ENCODE measurements at regions not wholly inside any gene's neighbourhood (a gene's known extent, or its start where the extent isn't known, plus 50 kb on each side); places are given as distances from the start of the nearest gene placed in this dataset.

- DNase-seq, result no peak
- Histone ChIP-seq H3K27me3 (no peaks in the 10 kb centered on the region), H3K9me3 (peaks cover 0 to 4% of the 10 kb centered on the region in 2 donors), H3K4me1 (no peaks in the 10 kb centered on the region), H3K27ac (no peak overlapping the region), H3K4me3 (no peak overlapping the region), H3K36me3 (no peaks in the 10 kb centered on the region)
- no peak for TF ChIP-seq POLR2A (IDR thresholded peaks at IDR 0.05)
- no peak for TF ChIP-seq CTCF (IDR thresholded peaks at IDR 0.05)
- intact Hi-C loops (cut with DNase I; ENCODE audit: low total_unique reads), result no loop called here
Measured at GRCh38 chr13:59547950-59548349, 615.8 kb downstream of the DIAPH3 start.

GRCh38 chr13:59562924-59563323 lies 600.8 kb downstream of the DIAPH3 start:
- Histone ChIP-seq H3K27me3 (no peaks in the 10 kb centered on the region), H3K4me3 (no peak overlapping the region), H3K4me1 (no peaks in the 10 kb centered on the region), H3K36me3 (no peaks in the 10 kb centered on the region), H3K9me3 (peaks cover 0 to 3% of the 10 kb centered on the region in 2 donors), H3K27ac (no peak overlapping the region)
- intact Hi-C loops (cut with DNase I; ENCODE audit: low total_unique reads), result no loop called here
- DNase-seq, result no peak
- TF ChIP-seq POLR2A (IDR thresholded peaks at IDR 0.05) (no peak), CTCF (IDR thresholded peaks at IDR 0.05) (no peak)

- TF ChIP-seq CTCF (IDR thresholded peaks at IDR 0.05), result no peak
- no peak for TF ChIP-seq POLR2A (IDR thresholded peaks at IDR 0.05)
- Histone ChIP-seq H3K4me1 (no peaks in the 10 kb centered on the region), H3K36me3 (no peaks in the 10 kb centered on the region), H3K4me3 (no peak overlapping the region), H3K9me3 (no peaks in the 10 kb centered on the region), H3K27ac (no peak overlapping the region), H3K27me3 (no peaks in the 10 kb centered on the region)
- intact Hi-C loops (cut with DNase I; ENCODE audit: low total_unique reads), result no loop called here
- no peak for DNase-seq
Measured at GRCh38 chr13:59566561-59566960, 597.2 kb downstream of the DIAPH3 start.

- DNase-seq, result no peak
- no peak overlapping the region for H3K4me3 ChIP-seq
- intact Hi-C loops (cut with DNase I; ENCODE audit: low total_unique reads), result no loop called here
- H3K27me3 ChIP-seq, result no peaks in the 10 kb centered on the region
- H3K9me3 ChIP-seq, result no peaks in the 10 kb centered on the region
- TF ChIP-seq CTCF (IDR thresholded peaks at IDR 0.05) (no peak), POLR2A (IDR thresholded peaks at IDR 0.05) (no peak)
- H3K4me1 ChIP-seq, result no peaks in the 10 kb centered on the region
- no peaks in the 10 kb centered on the region for H3K36me3 ChIP-seq
- no peak overlapping the region for H3K27ac ChIP-seq
Measured at GRCh38 chr13:59568306-59568705, 595.4 kb downstream of the DIAPH3 start.

GRCh38 chr13:59570204-59570603 lies 593.5 kb downstream of the DIAPH3 start:
- TF ChIP-seq POLR2A (IDR thresholded peaks at IDR 0.05) (no peak), CTCF (IDR thresholded peaks at IDR 0.05) (no peak)
- H3K36me3 ChIP-seq, result no peaks in the 10 kb centered on the region
- no peak overlapping the region for H3K4me3 ChIP-seq
- no peaks in the 10 kb centered on the region for H3K4me1 ChIP-seq
- intact Hi-C loops (cut with DNase I; ENCODE audit: low total_unique reads), result no loop called here
- H3K9me3 ChIP-seq, result no peaks in the 10 kb centered on the region
- DNase-seq, result no peak
- no peaks in the 10 kb centered on the region for H3K27me3 ChIP-seq
- no peak overlapping the region for H3K27ac ChIP-seq
